NCI-H82 treated with DMSO at 0.1 percent for 48 hours (cell line): ENCODE measurements at regions not wholly inside any gene's neighbourhood (a gene's known extent, or its start where the extent isn't known, plus 50 kb on each side); places are given as distances from the start of the nearest gene placed in this dataset.
A peak's percentile ranks its signal among the peaks of the same experiment; 100 is the strongest.

ENCODE experiments used
- DNase-seq: peaks from one replicate; lab custom pipeline; 2025; ENCODE audit not compliant: unreplicated experiment; lab: John Stamatoyannopoulos, UW

DNA sequence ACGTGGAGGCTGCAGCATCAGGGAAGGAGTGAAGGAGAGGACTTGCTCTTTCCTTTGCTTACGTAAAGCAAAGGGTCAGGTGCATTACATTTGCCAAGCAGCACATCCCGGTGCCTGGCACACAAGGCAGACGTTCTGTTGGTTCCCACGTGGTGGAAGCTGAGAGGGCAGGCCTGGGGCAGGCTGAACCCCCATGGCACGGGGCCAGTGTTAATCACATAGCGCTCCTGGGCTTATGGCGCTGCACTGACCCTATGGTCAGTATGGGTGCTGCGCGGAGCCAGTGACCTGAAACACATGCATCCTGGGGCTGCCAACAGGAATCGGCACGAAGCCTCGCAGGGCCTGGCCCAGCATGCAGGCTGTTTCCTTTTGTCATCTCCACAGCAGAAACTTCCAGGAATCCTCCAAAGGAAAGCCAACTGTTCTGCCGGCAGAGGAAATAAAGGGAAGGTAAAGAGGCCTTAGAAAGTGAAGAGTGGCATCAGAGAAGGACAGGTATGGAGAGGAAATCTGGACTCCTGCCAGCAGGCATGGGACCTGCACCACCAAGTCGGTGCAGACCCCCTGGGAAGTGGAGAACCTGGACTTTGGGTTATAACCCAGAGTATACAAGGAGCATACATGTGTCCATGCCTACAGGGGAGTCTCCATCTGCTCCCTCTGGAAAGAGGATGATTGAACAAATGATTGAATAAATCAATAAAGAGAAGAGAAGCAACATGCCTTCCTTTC lies 560.2 kb downstream of the TCERG1L start:
- no peak for DNase-seq

DNA sequence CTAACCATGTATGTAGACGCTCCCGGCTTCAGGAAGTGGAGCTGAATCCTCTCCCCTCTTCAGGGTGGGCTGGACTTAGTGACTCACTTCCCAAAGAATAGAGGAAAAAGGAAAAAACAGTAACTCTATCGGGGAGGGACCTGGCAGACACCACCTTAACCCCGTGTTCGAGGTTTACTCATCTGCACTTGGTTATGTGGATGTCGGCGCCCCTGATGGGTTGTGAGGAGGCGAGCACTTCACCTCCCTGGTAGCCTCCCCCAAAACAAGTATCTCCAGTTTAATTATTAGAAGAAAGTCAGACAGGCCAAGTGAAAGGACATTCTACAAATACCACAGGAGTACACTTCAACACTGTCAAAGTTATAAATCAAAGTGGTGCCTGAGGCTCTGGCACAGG lies 559.7 kb downstream of the TCERG1L start:
- DNase-seq, result no peak

- no peak for DNase-seq
Observed at GRCh38 chr10:130756651-130757050, 554.9 kb downstream of the TCERG1L start.

DNA sequence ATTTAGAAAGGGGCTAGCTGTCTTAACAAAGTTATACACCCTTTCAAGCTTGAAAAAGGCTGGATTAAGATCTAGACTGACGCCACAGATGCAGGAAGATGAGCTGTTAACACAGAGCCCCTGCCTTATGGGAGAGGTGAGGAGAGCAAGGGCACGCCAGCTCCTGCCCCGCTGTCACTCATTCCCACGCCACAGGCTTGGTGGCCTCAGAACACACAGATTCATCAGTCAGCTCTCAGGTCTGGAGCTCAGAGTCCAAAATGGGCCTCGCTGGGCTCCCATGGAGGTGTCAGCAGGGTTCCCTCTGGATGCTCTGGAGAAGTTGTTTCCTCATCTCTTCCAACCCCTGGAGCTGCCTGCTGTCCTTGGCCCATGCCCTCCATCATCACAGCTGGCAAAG lies 554.2 kb downstream of the TCERG1L start:
- no peak for DNase-seq

- no peak for DNase-seq
Observed at GRCh38 chr10:130757821-130758489, 553.6 kb downstream of the TCERG1L start.

- DNase-seq, result no peak
Observed at GRCh38 chr10:130758529-130758928, 553.0 kb downstream of the TCERG1L start.

GRCh38 chr10:130761032-130761575 lies 550.4 kb downstream of the TCERG1L start:
- no peak for DNase-seq

DNA sequence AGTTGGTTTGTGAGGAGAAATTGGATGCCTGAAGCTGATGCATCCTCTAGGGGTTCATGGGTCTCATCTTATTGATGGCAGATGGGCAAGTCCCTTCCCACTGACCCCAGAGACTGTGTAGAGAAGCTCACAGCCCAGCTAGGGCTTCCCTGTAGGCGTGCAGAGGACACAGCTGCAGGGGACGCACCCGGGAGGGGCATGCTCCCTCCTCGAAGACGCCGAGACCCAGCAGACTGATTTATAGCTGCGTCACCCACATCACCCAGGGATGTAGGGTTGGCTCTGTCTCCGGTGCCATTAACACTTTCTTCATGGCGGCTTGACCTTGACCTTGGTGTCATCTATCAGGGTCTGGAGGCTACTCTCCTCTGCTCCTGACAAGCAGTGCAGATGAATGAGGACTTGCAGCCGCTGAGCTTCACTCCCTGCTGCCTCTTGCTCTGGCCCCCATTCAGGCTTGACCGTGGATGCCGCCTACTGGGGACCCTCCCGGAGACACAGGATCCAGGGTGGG lies 549.7 kb downstream of the TCERG1L start:
- DNase-seq, result no peak

DNA sequence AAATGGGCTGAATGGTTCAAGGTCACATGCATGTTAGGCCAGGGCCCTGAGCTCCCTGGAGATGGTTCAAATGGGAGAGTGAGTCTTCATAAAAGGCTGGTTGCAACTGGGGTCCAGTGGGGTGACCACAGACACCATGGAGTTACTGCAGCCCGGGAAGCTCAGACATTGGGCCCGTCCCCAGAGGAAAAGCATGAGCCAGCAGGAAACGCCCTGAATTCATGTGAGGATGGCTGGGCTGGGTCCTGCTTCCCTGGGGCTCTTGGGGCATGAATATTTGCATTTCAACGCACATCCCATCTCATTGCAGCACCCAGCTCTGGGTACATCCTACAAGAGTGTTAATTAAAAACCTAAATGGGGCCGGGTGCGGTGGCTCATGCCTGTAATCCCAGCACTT lies 549.0 kb downstream of the TCERG1L start:
- no peak for DNase-seq

GRCh38 chr10:130763071-130763470 lies 548.5 kb downstream of the TCERG1L start:
- no peak for DNase-seq

- DNase-seq, result no peak
Observed at GRCh38 chr10:130763491-130763890, 548.0 kb downstream of the TCERG1L start.

- DNase-seq, result no peak
Observed at GRCh38 chr10:130764651-130765050, 546.9 kb downstream of the TCERG1L start.

- no peak for DNase-seq
Observed at GRCh38 chr10:130766071-130766470, 545.5 kb downstream of the TCERG1L start.

GRCh38 chr10:130767116-130767730 lies 544.3 kb downstream of the TCERG1L start:
- no peak for DNase-seq

DNA sequence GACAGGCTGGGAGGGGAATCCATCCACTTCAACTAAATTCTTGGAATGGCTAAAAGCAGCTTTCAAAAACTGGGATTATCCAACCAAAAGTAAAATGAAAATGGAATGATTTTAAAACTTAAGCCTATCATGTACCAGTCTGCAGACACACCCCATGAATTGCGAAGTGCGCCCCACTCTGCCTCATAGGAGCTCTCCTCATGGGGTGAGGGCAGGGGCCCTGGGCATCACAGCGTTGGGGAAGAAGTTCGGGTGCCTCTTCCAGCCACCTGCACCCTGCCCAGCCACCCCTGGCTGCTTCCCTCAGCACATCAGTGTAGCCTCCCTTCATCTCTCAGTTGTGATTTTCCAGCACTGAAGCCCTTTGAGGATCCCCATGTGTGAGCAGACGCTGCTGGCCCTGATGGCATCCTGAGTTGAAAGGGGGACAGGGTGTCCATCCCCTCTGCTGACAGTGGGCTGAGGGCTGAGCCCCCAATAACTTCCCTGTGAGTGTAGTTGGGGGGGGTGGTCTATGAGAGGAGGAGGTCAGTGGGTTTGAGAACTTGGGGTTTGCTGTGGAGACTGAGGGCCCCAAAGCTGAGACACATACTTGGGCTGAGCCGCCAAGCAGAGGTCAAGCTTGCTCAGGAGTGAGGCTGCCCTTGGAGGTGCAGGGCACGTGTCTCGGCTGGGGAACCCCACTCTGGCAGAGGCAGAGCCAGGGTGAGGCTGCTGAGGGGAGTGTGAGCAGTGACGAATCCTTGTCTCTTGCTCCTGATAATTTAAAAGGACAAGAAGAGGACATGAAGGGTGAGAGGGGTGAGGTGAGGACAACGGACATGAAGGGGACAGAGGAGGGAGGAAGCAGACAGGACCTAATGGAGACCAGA lies 542.1 kb downstream of the TCERG1L start:
- DNase-seq, result no peak

DNA sequence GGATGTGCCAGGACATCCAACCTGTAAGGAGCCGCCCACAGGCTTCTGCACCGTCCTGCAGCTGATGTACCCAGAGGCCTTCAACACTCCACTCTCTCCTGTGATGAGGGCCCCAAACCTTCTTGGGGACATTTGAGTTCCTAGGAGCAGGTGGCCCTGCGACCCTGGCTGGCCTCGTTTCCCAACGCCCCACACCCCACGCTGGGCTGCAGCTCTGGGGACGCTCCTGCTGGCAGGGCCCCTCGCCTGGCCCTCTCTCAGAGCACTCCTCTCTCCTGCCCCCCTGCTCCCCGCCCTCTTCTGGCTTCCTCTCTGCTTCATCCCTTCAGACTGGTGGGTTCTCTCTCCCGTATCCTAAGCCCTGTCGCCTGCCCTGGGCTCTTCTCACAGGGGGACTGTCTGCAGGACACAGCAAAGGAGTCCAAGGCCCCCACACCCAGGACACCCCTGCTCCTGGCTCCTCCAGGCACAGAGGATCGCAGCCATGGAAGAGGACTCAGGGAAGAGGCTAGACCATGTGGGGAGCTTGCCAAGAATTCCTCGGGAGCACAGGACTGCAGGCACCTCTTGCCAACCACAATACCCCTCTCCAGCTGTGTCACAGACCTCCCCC lies 541.4 kb downstream of the TCERG1L start:
- no peak for DNase-seq

GRCh38 chr10:130771491-130771946 lies 540.0 kb downstream of the TCERG1L start:
- peak; percentile 77 for DNase-seq

GRCh38 chr10:130772056-130772455 lies 539.5 kb downstream of the TCERG1L start:
- DNase-seq, result no peak

- DNase-seq, result no peak
Observed at GRCh38 chr10:130772676-130773075, 538.8 kb downstream of the TCERG1L start.

DNA sequence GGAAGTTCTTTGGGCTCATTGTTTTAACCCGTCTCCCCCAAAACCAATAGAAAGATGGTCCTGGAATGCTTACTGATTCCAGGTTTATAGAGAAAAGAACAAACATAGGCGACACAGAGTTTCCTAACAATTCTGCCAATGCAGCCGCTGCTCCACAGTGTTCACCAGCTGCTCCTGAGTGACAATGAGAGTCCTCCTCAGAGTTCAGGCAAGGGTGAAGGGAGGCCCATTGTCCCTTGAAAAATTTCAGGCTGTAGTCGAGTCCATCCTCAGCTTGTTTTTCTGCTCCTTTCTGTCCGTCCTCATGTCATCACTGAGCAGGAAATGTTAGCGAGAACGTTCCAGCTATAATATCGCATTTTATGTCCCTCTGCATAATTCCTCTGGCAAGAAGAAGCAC lies 537.6 kb downstream of the TCERG1L start:
- DNase-seq, result no peak
